Prostate gland (tissue), 2 donors: ENCODE measurements at regions not wholly inside any gene's neighbourhood (a gene's known extent, or its start where the extent isn't known, plus 50 kb on each side); places are given as distances from the start of the nearest gene placed in this dataset.

Experiments
- DNase-seq: peaks from one replicate; pipeline ENCODE4 v3.0.0-alpha.2; 2019; ENCODE audit warnings: low spot score
- H3K27ac ChIP-seq, 2 donors: fragments of 200-600 bp; sonication (generic); 2 replicates each; pipeline ENCODE4 v1.5.1; 2017 to 2019
- H3K27me3 ChIP-seq: fragments of 200-600 bp; sonication (generic); replicated peaks from 2 replicates; pipeline ENCODE4 v1.5.1; 2019; ENCODE audit not compliant: insufficient read depth
- H3K36me3 ChIP-seq, 2 donors: fragments of 200-600 bp; sonication (generic); 1 replicate in 1 of 2; 2 replicates in 1 of 2; pipeline versions ENCODE4 v1.5.1 to v1.8.1; 2017 to 2019
- H3K4me1 ChIP-seq: fragments of 200-600 bp; sonication (generic); replicated peaks from 2 replicates; pipeline ENCODE4 v1.5.1; 2019
- H3K4me3 ChIP-seq, 2 donors: fragments of 200-600 bp; sonication (generic); 2 replicates each; pipeline ENCODE4 v1.5.1; 2017 to 2019
- H3K9me3 ChIP-seq: fragments of 200-600 bp; sonication (generic); 2 replicates; pipeline ENCODE4 v1.5.1; 2017
- POLR2A ChIP-seq: fragments of 450-650 bp; IDR thresholded peaks from one replicate; pipeline ENCODE4 v1.6.1; 2016; ENCODE audit warnings: antibody characterized with exemption, mild to moderate bottlenecking
- POLR2AphosphoS5 ChIP-seq: sonication (generic); formaldehyde crosslinking; IDR thresholded peaks from one replicate; pipeline ENCODE4 v1.6.1; 2017; ENCODE audit warnings: antibody characterized with exemption
- WGBS: methylation state at CpG from one replicate; pipeline ENCODE4 v1.1.5; 2018; 5-methylcytosine and 5-hydroxymethylcytosine counted together
- intact Hi-C: fragments of 100-400 bp; cut with DNase I; formaldehyde crosslinking; loops from one replicate; pipeline ENCODE4 v1.14.2; 2022
- TF ChIP-seq, protein P1 (sequence below), 4 experiments: fragments of 200-600 bp in 2 of 4; fragments of 450-650 bp in 2 of 4; sonication (generic) in 2 of 4; IDR thresholded peaks; 1 replicate in 3 of 4; 2 replicates in 1 of 4; pipeline ENCODE4 v1.5.1; 2016 to 2019; ENCODE audit warnings: antibody characterized with exemption in 4 of 4, mild to moderate bottlenecking in 2 of 4, moderate library complexity in 2 of 4

DNA sequence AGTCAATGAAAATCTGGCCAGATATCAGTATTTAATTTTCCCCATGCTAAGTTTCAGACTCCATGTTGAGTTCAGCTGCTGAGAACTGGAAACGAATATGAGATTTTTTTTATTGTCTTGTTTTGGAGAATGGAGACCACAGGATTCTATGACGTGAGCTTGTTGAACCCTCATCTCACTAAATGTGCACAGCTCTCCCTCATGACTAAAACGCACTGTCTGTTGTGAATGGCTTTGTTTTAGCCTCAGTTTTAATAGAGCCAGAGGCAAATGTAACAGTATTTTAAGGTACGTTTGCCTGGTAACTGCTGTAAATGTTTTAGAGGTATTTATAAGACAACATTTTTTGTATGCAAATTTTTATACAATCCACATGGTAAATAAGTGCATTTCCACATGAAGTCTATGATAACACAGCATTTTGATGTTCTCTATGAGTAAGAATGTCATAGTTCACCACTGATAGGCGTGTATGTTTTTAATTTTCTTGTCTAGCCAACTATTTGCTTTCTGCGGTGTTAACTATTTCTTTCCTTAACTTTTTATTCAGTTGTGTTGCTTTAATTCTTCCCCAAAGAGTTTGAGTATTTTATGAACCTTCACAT lies 1159.3 kb upstream of the TENM3 start:
- no peak for DNase-seq
- WGBS: 46% methylated on average over 6 of the region's 6 CpGs
- Histone ChIP-seq H3K4me3 (no peak overlapping the region), H3K9me3 (no peaks in the 10 kb centered on the region), H3K36me3 (no peaks in the 10 kb centered on the region), H3K27me3 (no peaks in the 10 kb centered on the region), H3K4me1 (no peaks in the 10 kb centered on the region), H3K27ac (no peak overlapping the region)
- intact Hi-C loops: no loop called here
- no peak for TF ChIP-seq POLR2AphosphoS5
- TF ChIP-seq POLR2A: no peak
- TF ChIP-seq, protein P1, sequence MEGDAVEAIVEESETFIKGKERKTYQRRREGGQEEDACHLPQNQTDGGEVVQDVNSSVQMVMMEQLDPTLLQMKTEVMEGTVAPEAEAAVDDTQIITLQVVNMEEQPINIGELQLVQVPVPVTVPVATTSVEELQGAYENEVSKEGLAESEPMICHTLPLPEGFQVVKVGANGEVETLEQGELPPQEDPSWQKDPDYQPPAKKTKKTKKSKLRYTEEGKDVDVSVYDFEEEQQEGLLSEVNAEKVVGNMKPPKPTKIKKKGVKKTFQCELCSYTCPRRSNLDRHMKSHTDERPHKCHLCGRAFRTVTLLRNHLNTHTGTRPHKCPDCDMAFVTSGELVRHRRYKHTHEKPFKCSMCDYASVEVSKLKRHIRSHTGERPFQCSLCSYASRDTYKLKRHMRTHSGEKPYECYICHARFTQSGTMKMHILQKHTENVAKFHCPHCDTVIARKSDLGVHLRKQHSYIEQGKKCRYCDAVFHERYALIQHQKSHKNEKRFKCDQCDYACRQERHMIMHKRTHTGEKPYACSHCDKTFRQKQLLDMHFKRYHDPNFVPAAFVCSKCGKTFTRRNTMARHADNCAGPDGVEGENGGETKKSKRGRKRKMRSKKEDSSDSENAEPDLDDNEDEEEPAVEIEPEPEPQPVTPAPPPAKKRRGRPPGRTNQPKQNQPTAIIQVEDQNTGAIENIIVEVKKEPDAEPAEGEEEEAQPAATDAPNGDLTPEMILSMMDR (IDR thresholded peaks at IDR 0.05): no peak

DNA sequence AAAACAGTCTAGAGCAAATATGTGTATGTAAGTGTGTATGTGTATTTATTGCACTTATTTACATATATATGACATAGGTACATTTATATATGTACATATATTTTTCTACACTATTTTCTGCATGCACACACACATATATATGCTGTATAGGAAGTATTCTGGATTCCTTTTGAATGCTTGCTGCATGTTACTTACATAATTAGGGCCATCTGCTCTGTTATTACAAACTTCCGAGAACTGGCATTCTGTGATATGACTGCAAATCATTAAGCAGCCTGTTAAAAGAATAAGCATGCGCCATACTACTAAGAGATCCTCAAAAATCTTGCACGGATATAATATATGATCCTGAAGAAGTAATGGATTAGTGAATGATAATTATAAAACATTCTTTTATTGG lies 1157.6 kb upstream of the TENM3 start:
- Histone ChIP-seq H3K36me3 (no peaks in the 10 kb centered on the region), H3K27ac (no peak overlapping the region), H3K9me3 (no peaks in the 10 kb centered on the region), H3K27me3 (no peaks in the 10 kb centered on the region), H3K4me3 (no peak overlapping the region), H3K4me1 (no peaks in the 10 kb centered on the region)
- DNase-seq: no peak
- intact Hi-C loops: no loop called here
- WGBS: 85% methylated on average over 3 of the region's 3 CpGs
- no peak for TF ChIP-seq POLR2AphosphoS5
- TF ChIP-seq POLR2A: no peak
- TF ChIP-seq, protein P1 (IDR thresholded peaks at IDR 0.05): no peak

DNA sequence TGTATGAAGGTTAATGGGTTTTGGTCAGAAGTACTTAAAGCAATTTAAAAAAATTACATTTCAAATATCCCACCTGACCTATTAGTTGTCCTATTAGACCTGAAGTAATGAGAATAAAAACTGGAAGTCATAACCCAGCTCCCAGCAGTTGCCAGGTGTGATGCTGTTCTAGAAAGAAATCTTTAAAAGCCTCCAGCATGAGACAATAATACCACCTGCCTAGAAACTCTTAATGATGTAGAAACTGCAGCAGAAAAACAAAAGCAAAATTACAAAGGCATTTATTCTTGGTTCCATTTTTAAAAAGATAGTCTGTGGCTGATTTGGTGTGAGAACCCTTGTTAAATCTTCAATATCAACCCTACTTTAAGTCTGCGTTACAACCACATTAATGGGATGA lies 1137.7 kb upstream of the TENM3 start:
- intact Hi-C loops: no loop called here
- TF ChIP-seq POLR2A: no peak
- TF ChIP-seq, protein P1 (IDR thresholded peaks at IDR 0.05): no peak
- no peak for TF ChIP-seq POLR2AphosphoS5
- H3K27me3 ChIP-seq: no peaks in the 10 kb centered on the region
- WGBS: 88% methylated on average over 1 of the region's 1 CpG
- no peak overlapping the region for H3K4me3 ChIP-seq
- DNase-seq: no peak
- no peaks in the 10 kb centered on the region for H3K4me1 ChIP-seq
- no peaks in the 10 kb centered on the region for H3K36me3 ChIP-seq
- no peak overlapping the region for H3K27ac ChIP-seq
- H3K9me3 ChIP-seq: no peaks in the 10 kb centered on the region

DNA sequence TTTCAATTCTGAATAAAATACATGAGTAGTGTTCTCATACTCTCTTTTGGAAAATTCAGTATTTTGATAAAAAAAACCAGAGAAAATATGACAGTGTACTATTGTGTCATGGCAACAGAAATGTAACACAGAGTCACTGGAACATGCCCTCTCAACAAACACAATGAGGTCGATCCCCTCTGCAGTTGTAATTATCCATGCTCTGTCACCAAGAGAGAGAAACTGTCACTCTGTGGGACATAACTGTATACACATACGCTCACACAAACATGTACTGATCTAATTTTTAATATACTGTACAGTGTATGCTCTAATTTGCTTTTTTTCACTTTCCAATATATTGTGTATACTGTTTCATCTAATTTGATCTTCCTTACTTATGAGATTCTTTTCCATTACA lies 1136.8 kb upstream of the TENM3 start:
- no peak for DNase-seq
- intact Hi-C loops: no loop called here
- Histone ChIP-seq H3K27me3 (no peaks in the 10 kb centered on the region), H3K4me1 (no peaks in the 10 kb centered on the region), H3K4me3 (no peak overlapping the region), H3K9me3 (no peaks in the 10 kb centered on the region), H3K27ac (no peak overlapping the region), H3K36me3 (no peaks in the 10 kb centered on the region)
- 82% methylated on average over 2 of the region's 2 CpGs for WGBS
- TF ChIP-seq POLR2A (no peak), POLR2AphosphoS5 (no peak)
- TF ChIP-seq, protein P1 (IDR thresholded peaks at IDR 0.05): no peak

DNA sequence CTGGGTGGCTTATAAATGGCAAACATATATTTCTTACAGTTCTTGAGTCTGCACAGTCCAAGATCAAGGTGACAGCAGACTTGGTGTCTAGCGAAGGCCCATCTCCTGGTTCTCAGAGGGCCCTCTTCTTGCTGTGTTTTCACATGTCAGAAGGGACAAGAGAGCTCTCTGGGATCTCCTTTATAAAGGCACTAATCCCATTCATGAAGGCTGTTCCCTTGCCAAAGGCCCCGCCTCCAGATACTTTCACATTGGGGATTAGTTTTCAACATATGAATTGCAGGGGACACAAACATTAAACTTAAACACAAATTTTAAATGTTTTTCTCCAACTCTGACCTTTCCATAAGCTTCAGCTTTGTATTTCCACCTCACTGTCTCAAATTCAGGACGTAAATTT lies 1135.0 kb upstream of the TENM3 start:
- Histone ChIP-seq H3K4me1 (no peaks in the 10 kb centered on the region), H3K9me3 (no peaks in the 10 kb centered on the region), H3K4me3 (no peak overlapping the region), H3K27ac (no peak overlapping the region), H3K27me3 (no peaks in the 10 kb centered on the region), H3K36me3 (no peaks in the 10 kb centered on the region)
- TF ChIP-seq, protein P1 (IDR thresholded peaks at IDR 0.05): no peak
- TF ChIP-seq POLR2A: no peak
- no peak for TF ChIP-seq POLR2AphosphoS5
- DNase-seq: no peak
- intact Hi-C loops: no loop called here
- WGBS: 89% methylated on average over 3 of the region's 3 CpGs
